Erythroblast (primary cell): ENCODE measurements at regions not wholly inside any gene's neighbourhood (a gene's known extent, or its start where the extent isn't known, plus 50 kb on each side); places are given as distances from the start of the nearest gene placed in this dataset.
"Not testable (repeated sequence)": the region's sequence is repeated elsewhere in the genome, so short reads cannot be mapped to it uniquely, and the experiment has no call there.

Source experiments
- DNase-seq, 2 experiments: peaks; one replicate each; lab custom pipeline; 2025; lab: John Stamatoyannopoulos, UW
- GATA1 ChIP-seq: IDR thresholded peaks from 2 replicates; pipeline ENCODE4 v1.6.1; 2011; ENCODE audit warnings: low read depth, mild to moderate bottlenecking, control low read depth, low read length, moderate library complexity
- POLR2A ChIP-seq: IDR thresholded peaks from 2 replicates; pipeline ENCODE4 v1.6.1; 2011; ENCODE audit warnings: mild to moderate bottlenecking, low read length

DNA sequence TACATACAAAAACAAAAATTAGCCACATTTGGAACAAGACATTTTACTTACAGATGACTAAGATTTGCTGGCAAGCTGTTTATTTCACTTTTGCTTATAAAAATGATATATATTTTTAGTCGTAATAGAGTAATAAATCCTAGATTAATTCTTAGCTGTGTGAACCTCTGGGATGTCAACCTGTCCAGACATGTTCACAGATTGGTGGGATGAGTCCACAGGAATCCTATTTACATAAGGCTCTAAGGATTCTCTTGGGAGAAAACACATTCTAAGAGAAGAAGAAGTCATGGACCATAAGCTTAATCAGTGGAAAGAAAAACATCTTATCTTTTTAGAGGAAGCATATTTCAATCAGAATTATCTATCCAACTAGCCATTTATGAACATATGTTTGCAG is 797.4 kb downstream of the C12orf50 start:
- DNase-seq, result no peak
- TF ChIP-seq GATA1 (no peak), POLR2A (no peak)

DNA sequence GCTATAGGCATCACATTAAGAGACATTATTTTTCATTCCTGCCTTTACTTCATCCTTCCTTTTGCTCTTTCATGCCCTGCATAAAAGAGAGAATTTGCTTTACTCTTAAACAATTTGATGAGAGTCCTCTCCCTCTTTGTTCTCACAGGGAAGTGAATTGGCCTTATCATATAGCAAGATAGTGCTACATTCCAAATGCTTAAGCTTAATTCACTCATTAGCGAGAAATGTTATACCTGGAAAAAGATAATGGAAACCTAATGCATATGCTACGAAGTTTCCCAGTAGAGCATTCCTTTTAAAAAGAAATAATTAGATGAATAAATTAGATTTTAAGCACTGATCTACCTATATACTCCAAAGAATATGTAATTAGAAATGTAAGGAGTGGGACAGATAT is 798.8 kb downstream of the C12orf50 start:
- TF ChIP-seq GATA1 (no peak), POLR2A (no peak)
- no peak for DNase-seq

DNA sequence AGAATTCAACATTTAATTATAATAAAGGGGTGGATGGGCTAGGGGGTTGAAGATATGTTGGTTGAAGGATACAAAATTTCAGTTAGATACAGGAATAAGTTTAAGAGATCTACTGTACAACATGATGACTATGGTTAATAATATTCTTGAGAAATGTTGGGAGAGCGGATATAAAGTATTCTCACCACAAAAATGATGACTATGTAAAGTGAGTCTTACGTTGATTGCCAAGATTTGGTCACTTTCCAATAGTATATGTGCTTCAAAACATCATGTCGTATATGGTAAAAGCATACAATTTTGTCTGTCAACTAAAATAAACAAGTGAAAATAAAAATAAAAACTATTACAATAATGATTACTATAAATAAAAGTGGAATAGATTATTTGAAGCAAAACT is 802.0 kb downstream of the C12orf50 start:
- DNase-seq, result no peak
- no peak for TF ChIP-seq POLR2A
- TF ChIP-seq GATA1, result no peak

DNA sequence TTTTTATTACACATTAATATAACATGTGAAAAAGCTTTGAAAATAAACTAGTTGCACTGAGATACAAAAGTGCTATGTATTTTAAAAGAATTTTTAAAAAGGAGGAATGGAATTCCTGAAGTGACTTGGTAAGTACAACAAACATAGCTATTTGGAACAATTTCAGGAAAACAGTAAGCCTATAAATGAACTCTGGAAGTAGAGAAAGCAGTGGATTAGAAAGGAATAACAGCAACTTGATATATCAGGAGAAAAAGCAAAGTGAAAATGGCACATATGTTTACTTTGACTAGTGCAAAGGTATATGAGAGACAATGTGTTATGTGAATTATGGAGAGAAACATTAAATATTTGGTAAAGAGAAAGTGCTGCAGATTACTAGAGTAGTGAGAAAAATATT is 811.7 kb downstream of the C12orf50 start:
- no peak for DNase-seq
- TF ChIP-seq GATA1 (no peak), POLR2A (no peak)

DNA sequence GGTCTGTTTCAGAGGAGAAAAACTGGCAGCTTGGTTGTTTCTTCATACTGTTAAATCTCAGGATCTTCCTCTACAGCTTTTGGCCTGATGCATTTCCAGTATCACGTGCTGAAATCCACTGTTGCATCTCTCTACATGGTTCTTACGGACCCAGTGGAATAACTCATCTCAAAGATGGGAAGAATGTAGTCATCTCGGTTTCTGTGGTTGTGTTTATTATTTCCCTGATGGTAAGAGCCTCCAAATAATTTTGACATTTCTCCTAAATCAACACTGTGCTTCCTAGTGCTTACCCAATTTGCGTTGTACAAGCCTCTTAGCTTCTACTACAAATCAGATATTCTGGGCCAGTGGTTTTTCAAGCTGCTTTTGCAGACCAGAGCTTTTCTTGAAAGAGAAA is 812.8 kb downstream of the C12orf50 start:
- no peak for TF ChIP-seq GATA1
- TF ChIP-seq POLR2A, result no peak
- DNase-seq, result no peak

DNA sequence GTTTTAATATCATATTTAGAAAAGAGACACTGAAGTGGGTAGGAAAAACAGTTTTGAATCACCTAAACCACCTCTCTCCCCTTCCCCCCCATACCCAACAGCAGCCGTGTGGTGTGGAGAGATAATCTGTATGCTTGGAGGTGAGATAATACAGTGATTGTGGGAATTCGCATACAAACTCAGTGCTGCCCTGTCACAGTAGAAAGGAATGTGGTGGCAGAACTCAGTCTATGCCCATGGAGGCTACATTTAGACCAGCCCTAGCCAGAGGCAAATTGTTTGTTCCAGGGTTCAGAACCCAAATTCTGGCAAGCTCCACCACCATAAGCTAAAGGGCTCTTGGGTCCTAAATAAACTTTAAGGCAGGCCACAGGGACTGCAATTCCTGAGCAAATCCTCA is 827.0 kb downstream of the C12orf50 start:
- DNase-seq, result no peak
- TF ChIP-seq GATA1, result no peak

DNA sequence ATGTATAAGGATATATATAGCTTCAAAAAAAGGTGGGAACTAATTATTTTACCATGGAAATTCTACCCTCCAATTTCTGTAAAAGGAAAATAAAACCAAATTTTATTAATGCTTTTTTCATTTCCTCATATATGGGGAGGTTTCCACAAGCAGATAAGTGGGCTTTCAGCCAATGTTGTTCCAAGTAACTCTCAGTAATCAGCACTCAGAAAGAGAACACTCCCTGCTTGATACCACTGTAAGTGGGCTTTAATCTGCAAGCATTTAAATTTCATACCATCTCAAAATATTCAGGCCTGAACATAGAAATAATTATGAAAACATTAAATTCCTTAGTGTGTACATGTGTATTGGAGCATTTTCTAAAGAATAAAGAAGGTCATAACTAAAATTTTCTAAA is 827.6 kb downstream of the C12orf50 start:
- TF ChIP-seq POLR2A, result no peak
- TF ChIP-seq GATA1, result no peak
- no peak for DNase-seq

DNA sequence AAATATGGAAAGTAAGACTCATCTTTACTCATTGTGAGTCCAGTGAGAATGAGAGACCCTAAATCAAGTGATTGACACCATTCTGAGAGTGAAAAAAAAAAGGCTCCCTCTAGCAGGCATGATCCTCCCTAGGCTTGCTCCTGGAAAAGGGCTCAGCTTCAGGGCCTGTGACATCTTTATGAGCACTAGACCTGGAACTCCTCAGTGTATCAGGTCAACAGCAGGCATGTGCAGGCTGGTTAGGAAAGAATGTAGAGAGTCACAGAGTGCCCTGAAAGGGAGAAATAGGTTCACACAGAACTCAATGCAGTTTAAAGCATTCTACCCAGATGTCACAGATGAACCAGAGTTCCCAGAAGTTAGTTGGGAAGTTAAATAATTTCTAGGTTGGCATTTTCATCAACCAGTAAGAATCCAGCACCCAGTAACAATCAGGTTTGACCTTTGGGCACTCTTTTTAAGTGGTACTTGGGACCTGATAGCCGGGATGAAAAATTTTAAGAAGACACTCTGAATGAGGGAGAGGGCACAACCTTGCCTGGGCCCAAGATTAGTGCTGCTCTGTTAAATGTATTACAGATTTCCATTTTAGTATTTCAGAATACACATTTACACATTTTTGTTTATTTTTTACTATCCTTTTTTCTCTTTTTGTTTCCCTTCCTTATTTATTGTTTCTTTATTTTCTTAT is 828.8 kb downstream of the C12orf50 start:
- no peak for DNase-seq
- no peak for TF ChIP-seq POLR2A
- no peak for TF ChIP-seq GATA1

DNA sequence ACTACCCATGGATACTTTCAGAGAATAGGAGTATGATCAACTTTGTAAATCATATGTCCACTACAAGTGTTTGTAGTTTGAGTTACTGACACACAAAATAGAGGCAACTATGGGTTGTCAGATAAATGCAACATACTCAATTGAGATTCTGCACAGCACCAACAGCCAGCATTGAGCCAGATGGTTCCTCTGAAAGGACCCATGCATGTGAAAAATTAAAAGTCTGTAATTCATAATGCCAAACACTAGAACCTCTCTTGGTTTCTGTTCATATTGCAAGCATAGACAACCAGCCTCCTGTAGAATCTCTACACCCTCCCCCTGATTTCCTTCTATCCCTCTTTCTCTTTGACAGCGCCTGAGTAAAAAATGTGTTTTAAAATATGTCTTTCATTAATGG is 831.0 kb downstream of the C12orf50 start:
- DNase-seq, result no peak
- TF ChIP-seq GATA1 (no peak), POLR2A (no peak)

DNA sequence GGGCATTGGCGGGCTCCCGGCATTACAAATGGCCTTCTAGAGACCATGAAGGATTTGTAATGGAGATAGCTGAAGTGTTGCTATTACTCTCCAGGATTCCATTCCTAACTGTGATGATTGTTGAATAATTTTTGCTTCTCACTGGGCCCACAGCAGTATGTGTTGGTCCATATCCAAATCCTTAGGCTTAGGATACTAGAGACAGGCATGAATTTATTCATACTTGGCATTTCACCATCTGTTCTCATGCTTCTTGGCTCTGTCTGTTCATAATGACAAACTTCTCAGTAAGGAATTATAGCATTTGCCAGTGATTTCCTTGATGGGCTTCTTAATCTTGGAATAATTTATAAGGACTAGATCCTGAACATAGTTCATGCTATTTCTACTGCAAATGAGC is 832.9 kb downstream of the C12orf50 start:
- DNase-seq, result no peak
- TF ChIP-seq GATA1 (no peak), POLR2A (no peak)

DNA sequence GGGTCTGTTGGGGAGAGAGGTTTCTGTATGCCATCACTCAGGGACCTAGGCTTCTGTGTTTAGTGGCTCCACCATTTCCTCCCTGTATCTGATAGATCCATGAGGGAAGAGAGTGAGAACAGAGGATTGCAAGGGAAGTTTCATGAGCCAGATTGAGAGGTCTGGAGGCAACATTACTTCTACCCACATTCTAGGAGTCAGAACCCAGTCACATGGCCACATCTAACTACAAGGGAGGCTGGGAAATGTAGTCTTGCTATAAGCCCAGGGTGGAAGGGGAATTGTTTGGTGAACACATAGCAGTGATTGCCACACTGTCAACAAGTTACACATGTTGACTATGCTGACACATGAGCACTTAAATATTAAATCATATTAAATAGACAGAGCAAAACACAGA is 834.8 kb downstream of the C12orf50 start:
- not testable (repeated sequence) for DNase-seq

DNA sequence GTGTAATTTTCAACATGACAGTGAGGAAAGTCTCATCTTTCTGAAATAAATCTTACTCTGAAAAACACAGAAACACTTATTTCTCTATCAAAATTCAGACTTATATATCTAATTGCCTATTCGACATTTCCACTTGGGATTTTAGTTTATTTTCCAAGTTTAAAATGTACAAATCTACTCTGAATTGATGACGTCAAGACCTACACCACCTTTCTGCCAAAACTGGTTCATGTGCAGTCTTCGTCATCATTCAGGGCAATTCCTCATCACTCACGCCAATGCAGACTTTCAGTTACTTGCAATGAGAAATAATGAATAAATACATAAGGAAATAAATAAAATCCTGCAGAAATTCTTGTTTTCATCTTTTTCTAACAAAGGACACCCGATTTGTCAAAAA is 843.8 kb downstream of the C12orf50 start:
- no peak for TF ChIP-seq GATA1
- DNase-seq, result no peak

DNA sequence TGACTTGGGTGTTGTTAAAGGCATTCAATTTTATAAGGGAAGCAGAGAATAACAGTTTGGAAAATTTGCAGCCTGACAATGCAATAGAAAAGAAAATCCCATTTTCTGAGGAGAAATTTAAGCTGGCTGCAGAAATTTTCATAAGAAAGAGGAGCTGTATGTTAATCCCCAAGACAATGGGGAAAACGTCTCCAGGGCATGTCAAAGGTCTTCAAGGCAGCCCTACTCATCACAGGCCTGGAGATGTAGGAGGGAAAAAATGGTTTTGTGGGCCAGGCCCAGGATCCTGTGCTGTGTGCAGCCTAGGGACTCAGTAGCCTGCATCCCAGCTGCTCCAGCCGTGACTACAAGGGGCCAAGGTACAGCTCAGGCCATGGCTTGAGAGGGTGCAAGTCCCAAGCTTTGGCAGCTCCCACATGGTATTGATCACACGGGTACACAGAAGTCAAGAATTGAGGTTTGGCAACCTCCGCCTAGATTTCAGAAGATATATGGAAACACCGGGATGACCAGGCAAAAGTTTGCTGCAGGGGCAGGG is 846.4 kb downstream of the C12orf50 start:
- TF ChIP-seq GATA1 (no peak), POLR2A (no peak)
- DNase-seq, result no peak

DNA sequence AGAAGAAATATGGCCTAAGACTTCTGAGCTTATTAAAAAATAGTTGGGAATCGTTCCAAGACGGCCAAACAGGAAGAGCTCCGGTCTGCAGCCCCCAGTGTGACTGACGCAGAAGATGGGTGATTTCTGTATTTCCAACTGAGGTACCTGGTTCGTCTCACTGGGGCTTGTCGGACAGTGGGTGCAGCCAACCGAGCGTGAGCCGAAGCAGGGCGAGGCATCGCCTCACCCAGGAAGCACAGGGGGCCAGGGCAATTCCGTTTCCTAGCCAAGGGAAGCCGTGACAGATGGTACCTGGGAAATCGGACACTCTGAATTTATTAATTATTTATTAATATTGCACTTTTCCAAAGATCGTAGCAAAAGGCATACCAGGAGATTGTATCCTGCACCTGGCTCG is 857.8 kb downstream of the C12orf50 start:
- TF ChIP-seq POLR2A, result no peak
- TF ChIP-seq GATA1, result no peak
- no peak for DNase-seq

DNA sequence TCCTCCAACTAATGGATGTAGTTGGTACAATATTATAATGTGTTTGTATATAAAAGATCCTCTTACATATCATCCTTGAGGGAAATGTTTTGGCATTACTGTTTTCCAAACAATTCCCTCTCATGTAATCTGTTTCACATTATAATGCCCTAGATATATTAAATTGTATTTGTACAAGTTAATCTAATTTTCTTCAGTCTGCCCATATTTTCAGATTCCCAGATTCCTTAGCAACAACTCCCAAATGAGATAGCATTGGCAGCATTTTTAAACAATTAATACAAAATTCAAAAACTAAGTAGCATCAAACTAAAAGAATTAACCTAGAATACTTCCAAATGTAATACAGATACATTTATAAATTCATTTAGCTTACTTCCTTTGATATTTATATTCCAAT is 860.2 kb downstream of the C12orf50 start:
- TF ChIP-seq GATA1 (no peak), POLR2A (no peak)
- no peak for DNase-seq
